NCI-H82 treated with DMSO at 0.1 percent for 48 hours (cell line): ENCODE measurements at regions not wholly inside any gene's neighbourhood (a gene's known extent, or its start where the extent isn't known, plus 50 kb on each side); places are given as distances from the start of the nearest gene placed in this dataset.
"Not testable (repeated sequence)": the region's sequence is repeated elsewhere in the genome, so short reads cannot be mapped to it uniquely, and the experiment has no call there.

Source experiments
- DNase-seq: peaks from one replicate; lab custom pipeline; 2025; ENCODE audit not compliant: unreplicated experiment; lab: John Stamatoyannopoulos, UW

- DNase-seq: peak; percentile 13
Observed at GRCh38 chr2:58515827-58516573, 274.9 kb upstream of the FANCL start.

GRCh38 chr2:58514252-58514651 lies 273.1 kb upstream of the FANCL start:
- DNase-seq: no peak

- DNase-seq: no peak
Observed at GRCh38 chr2:58512878-58513277, 271.8 kb upstream of the FANCL start.

GRCh38 chr2:58508006-58508405 lies 266.9 kb upstream of the FANCL start:
- DNase-seq: no peak

- no peak for DNase-seq
Observed at GRCh38 chr2:58503918-58504317, 262.8 kb upstream of the FANCL start.

GRCh38 chr2:58502931-58503330 lies 261.8 kb upstream of the FANCL start:
- no peak for DNase-seq

- no peak for DNase-seq
Observed at GRCh38 chr2:58501371-58502160, 260.4 kb upstream of the FANCL start.

- no peak for DNase-seq
Observed at GRCh38 chr2:58497168-58497567, 256.0 kb upstream of the FANCL start.

- DNase-seq: no peak
Observed at GRCh38 chr2:58495806-58496205, 254.7 kb upstream of the FANCL start.

GRCh38 chr2:58494071-58494501 lies 253.0 kb upstream of the FANCL start:
- no peak for DNase-seq

GRCh38 chr2:58484629-58485028 lies 243.5 kb upstream of the FANCL start:
- DNase-seq: no peak

GRCh38 chr2:58484221-58484620 lies 243.1 kb upstream of the FANCL start:
- DNase-seq: no peak

- no peak for DNase-seq
Observed at GRCh38 chr2:58483307-58483706, 242.2 kb upstream of the FANCL start.

- no peak for DNase-seq
Observed at GRCh38 chr2:58481670-58482069, 240.5 kb upstream of the FANCL start.

GRCh38 chr2:58480141-58480540 lies 239.0 kb upstream of the FANCL start:
- no peak for DNase-seq

- no peak for DNase-seq
Observed at GRCh38 chr2:58479535-58480140, 238.5 kb upstream of the FANCL start.

GRCh38 chr2:58476556-58476955 lies 235.4 kb upstream of the FANCL start:
- DNase-seq: no peak

GRCh38 chr2:58475756-58476155 lies 234.6 kb upstream of the FANCL start:
- DNase-seq: peak; percentile 7

GRCh38 chr2:58473165-58473564 lies 232.0 kb upstream of the FANCL start:
- no peak for DNase-seq

- DNase-seq: no peak
Observed at GRCh38 chr2:58466804-58467203, 225.7 kb upstream of the FANCL start.

- DNase-seq: not testable (repeated sequence)
Observed at GRCh38 chr2:58466021-58466420, 224.9 kb upstream of the FANCL start.

GRCh38 chr2:58460670-58461069 lies 219.5 kb upstream of the FANCL start:
- DNase-seq: no peak
